ENCODE measurements at regions not wholly inside any gene's neighbourhood (a gene's known extent, or its start where the extent isn't known, plus 50 kb on each side); places are given as distances from the start of the nearest gene placed in this dataset.
"Not testable (repeated sequence)": the region's sequence is repeated elsewhere in the genome, so short reads cannot be mapped to it uniquely, and the experiment has no call there.

- DNase-seq: not testable (repeated sequence)
Observed at GRCh38 chr1:228796945-228797344, 61.7 kb downstream of the RHOU start.

DNA sequence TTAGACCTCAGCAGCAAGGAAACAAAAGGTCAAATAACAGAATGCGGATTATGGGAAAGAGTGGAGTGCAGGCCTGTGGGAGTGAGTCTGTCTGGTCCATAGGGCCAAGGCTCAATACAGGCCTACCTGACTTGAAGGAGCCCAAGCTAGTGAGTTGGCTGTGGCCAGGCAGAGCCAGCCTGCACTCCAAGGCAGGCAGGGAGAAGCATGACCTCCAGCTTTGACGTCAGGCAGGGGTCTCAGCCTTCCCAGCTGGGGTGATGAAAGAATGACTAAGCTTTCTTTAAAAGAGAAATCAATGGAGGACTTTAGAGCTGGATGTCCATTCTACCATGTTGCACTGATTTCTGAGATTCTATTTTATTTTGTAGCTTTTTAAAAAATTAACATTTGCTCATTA is 62.8 kb downstream of the RHOU start:
- DNase-seq: no peak

DNA sequence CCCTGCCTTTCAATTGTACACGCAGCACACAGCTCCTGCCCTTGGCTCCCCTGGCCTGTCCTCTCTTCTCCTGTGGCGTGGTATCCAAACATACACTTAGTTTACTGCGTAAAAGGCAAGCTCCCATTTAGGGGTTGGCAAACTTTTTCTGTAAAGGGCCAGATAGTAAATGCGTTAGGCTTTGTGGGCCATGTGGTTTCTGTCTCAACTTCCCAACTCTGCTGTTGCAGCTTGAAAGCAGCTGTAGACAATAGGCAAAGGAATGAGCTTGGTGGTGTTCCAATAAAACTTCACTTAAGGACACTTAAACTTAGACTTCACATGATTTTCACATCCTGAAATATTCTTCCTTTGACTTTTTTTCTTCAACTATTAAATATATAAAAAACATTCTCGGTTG is 63.3 kb downstream of the RHOU start:
- DNase-seq: no peak

GRCh38 chr1:228799924-228800323 is 64.6 kb downstream of the RHOU start:
- DNase-seq: no peak

- no peak for DNase-seq
Observed at GRCh38 chr1:228801068-228801467, 65.8 kb downstream of the RHOU start.

- no peak for DNase-seq
Observed at GRCh38 chr1:228802386-228803220, 67.3 kb downstream of the RHOU start.

- no peak for DNase-seq
Observed at GRCh38 chr1:228803421-228803820, 68.1 kb downstream of the RHOU start.

DNA sequence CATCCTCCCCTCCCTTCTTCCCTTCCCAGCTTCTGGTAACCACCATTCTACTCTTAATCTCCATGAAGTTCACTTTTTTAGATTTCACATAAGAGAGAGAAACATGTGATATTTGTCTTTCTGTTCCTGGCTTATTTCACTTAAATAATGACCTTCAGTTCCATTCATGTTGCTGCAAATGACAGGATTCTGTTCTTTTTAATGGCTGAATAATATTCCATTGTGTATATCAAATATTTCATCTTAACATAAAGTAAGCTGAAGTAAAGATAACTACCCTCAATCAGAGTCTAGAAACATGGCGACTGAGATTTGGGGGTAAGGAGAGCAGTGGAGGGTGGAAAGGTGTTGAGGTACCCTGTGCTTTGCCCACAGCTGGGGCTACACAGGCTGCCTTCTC is 68.9 kb downstream of the RHOU start:
- no peak for DNase-seq

GRCh38 chr1:228804640-228805413 is 69.5 kb downstream of the RHOU start:
- no peak for DNase-seq

DNA sequence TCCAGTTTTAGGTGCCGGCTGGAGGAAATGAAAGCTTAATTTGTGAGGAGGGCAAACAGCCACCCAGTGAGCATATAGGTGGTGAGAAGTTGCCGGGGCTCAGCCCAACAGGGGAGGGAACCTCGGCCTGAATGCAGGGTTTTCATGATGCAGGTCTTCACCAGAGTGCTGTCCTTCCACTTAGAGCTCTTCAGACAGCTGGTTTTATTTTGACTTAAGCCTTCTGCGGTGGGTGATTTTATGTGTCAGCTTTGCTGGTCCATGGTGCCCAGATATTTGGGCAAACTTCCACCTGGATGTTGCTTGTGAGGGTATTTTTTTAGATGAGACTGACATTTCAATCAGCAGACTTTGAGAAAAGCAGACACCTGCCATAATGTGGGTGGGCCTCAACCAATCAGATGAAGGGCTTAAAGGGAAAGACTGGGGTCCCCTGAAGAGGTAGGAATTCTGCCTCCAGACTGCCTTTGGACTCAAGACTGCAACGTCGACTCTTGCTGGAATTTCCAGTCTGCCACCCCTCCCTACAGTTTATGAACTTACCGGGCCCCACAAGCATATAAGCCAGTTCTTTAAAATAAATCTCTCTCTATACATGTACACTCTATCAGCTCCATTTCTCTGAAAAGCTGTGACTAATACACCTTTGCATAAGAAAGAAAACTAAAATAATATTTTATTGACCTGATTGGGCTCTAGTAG is 72.8 kb downstream of the RHOU start:
- DNase-seq: no peak

DNA sequence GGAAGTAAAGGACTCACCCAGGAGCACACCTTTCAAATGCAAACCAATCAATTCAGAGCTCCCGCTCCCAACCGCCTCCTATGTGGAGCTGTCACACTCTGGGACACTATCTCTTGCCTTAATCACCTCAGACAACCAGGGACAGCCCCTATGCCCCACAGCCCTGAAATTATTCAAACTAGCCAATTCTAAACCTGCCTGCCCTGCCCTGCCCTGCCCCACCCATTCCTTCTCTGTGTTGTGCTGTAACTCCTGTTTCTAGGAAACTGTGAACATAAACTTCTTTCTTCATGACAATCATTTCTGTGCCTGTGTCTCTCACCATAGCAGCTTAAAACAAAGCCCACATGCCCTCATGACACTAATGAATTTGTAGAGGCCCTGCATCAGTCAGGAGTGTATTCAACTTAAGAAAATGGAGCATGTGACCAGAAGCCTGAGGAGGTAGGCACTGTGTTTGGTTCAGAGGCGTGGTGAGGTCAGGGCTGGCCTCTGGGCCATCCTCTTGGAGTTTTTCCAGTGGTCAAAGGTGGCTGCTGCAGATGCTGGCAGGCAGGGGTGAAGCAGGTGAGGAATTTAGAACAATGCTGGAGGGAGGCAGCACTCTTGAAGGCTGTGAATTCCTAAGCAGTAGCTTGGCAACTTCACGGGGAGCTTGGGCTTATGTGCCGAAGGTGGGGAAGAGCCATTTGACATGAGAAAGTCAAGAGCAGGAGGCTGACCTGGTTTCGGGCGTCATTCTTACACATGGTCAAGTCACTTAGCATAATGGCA is 74.5 kb downstream of the RHOU start:
- no peak for DNase-seq

GRCh38 chr1:228810395-228810758 is 75.1 kb downstream of the RHOU start:
- DNase-seq: no peak

- no peak for DNase-seq
Observed at GRCh38 chr1:228810878-228811711, 75.8 kb downstream of the RHOU start.

- DNase-seq: no peak
Observed at GRCh38 chr1:228811712-228812305, 76.5 kb downstream of the RHOU start.

GRCh38 chr1:228812961-228813360 is 77.7 kb downstream of the RHOU start:
- DNase-seq: no peak

- DNase-seq: no peak
Observed at GRCh38 chr1:228814176-228814575, 78.9 kb downstream of the RHOU start.

- no peak for DNase-seq
Observed at GRCh38 chr1:228818296-228818695, 83.0 kb downstream of the RHOU start.

GRCh38 chr1:228818928-228819630 is 83.8 kb downstream of the RHOU start:
- DNase-seq: no peak

- no peak for DNase-seq
Observed at GRCh38 chr1:228821252-228821651, 86.0 kb downstream of the RHOU start.

GRCh38 chr1:228823200-228823599 is 87.9 kb downstream of the RHOU start:
- no peak for DNase-seq

- no peak for DNase-seq
Observed at GRCh38 chr1:228824366-228824765, 89.1 kb downstream of the RHOU start.
